ENCODE measurements at regions not wholly inside any gene's neighbourhood (a gene's known extent, or its start where the extent isn't known, plus 50 kb on each side); places are given as distances from the start of the nearest gene placed in this dataset.

- Histone ChIP-seq H3K27me3 (ENCODE audit: control insufficient read depth, low read length) (no peaks in the 10 kb centered on the region), H3K9me3 (ENCODE audit: control insufficient read depth, insufficient read depth, low read length) (no peaks in the 10 kb centered on the region), H3K36me3 (ENCODE audit: control insufficient read depth, low read length) (no peaks in the 10 kb centered on the region), H3F3A (ENCODE audit: control insufficient read depth, insufficient read depth) (no peaks in the 10 kb centered on the region), H3K9me2 (replicated peaks; ENCODE audit: control insufficient read depth, low read length) (no peaks in the 10 kb centered on the region), H3K79me2 (ENCODE audit: control insufficient read depth, low read length) (no peaks in the 10 kb centered on the region), H3K4me2 (ENCODE audit: low read length) (no peak overlapping the region), H3K4me1 (ENCODE audit: control insufficient read depth, low read length) (no peaks in the 10 kb centered on the region), H4K20me1 (ENCODE audit: control insufficient read depth, insufficient read depth, low read depth, low read length) (no peaks in the 10 kb centered on the region), H3K4me3 (ENCODE audit: low read length) (no peak overlapping the region), H3K27ac (ENCODE audit: low read depth, low read length) (no peak overlapping the region)
- no peak for TF ChIP-seq EZH2phosphoT487 (IDR thresholded peaks at IDR 0.05; ENCODE audit: borderline replicate concordance, low read length)
- TF ChIP-seq CTCF (IDR thresholded peaks at IDR 0.05; ENCODE audit: low read depth, low read length, poor library complexity, severe bottlenecking) = no peak
Measured at GRCh38 chr3:28076246-28076645, 165.2 kb upstream of the CMC1 start.

- Histone ChIP-seq H3K4me1 (ENCODE audit: control insufficient read depth, low read length) (no peaks in the 10 kb centered on the region), H3K4me2 (ENCODE audit: low read length) (no peak overlapping the region), H4K20me1 (ENCODE audit: control insufficient read depth, insufficient read depth, low read depth, low read length) (no peaks in the 10 kb centered on the region), H3K4me3 (ENCODE audit: low read length) (no peak overlapping the region), H3F3A (ENCODE audit: control insufficient read depth, insufficient read depth) (no peaks in the 10 kb centered on the region), H3K79me2 (ENCODE audit: control insufficient read depth, low read length) (no peaks in the 10 kb centered on the region), H3K9me2 (replicated peaks; ENCODE audit: control insufficient read depth, low read length) (no peaks in the 10 kb centered on the region), H3K27ac (ENCODE audit: low read depth, low read length) (no peak overlapping the region), H3K27me3 (ENCODE audit: control insufficient read depth, low read length) (no peaks in the 10 kb centered on the region), H3K36me3 (ENCODE audit: control insufficient read depth, low read length) (no peaks in the 10 kb centered on the region), H3K9me3 (ENCODE audit: control insufficient read depth, insufficient read depth, low read length) (no peaks in the 10 kb centered on the region)
- no peak for TF ChIP-seq CTCF (IDR thresholded peaks at IDR 0.05; ENCODE audit: low read depth, low read length, poor library complexity, severe bottlenecking)
- TF ChIP-seq EZH2phosphoT487 (IDR thresholded peaks at IDR 0.05; ENCODE audit: borderline replicate concordance, low read length) = no peak
Measured at GRCh38 chr3:28077572-28077971, 163.8 kb upstream of the CMC1 start.

- no peak overlapping the region for H3K4me3 ChIP-seq (ENCODE audit: low read length)
- TF ChIP-seq EZH2phosphoT487 (IDR thresholded peaks at IDR 0.05; ENCODE audit: borderline replicate concordance, low read length) (no peak), CTCF (IDR thresholded peaks at IDR 0.05; ENCODE audit: low read depth, low read length, poor library complexity, severe bottlenecking) (no peak)
- H3K4me2 ChIP-seq (ENCODE audit: low read length) = no peak overlapping the region
- H3K9me2 ChIP-seq (replicated peaks; ENCODE audit: control insufficient read depth, low read length) = no peaks in the 10 kb centered on the region
- no peaks in the 10 kb centered on the region for H3K4me1 ChIP-seq (ENCODE audit: control insufficient read depth, low read length)
- no peaks in the 10 kb centered on the region for H4K20me1 ChIP-seq (ENCODE audit: control insufficient read depth, insufficient read depth, low read depth, low read length)
- H3K27ac ChIP-seq (ENCODE audit: low read depth, low read length) = no peak overlapping the region
- H3K27me3 ChIP-seq (ENCODE audit: control insufficient read depth, low read length) = no peaks in the 10 kb centered on the region
- no peaks in the 10 kb centered on the region for H3K79me2 ChIP-seq (ENCODE audit: control insufficient read depth, low read length)
- H3F3A ChIP-seq (ENCODE audit: control insufficient read depth, insufficient read depth) = no peaks in the 10 kb centered on the region
- H3K36me3 ChIP-seq (ENCODE audit: control insufficient read depth, low read length) = no peaks in the 10 kb centered on the region
- H3K9me3 ChIP-seq (ENCODE audit: control insufficient read depth, insufficient read depth, low read length) = no peaks in the 10 kb centered on the region
Measured at GRCh38 chr3:28078536-28078935, 162.9 kb upstream of the CMC1 start.

GRCh38 chr3:28080716-28081115 lies 160.7 kb upstream of the CMC1 start:
- H3F3A ChIP-seq (ENCODE audit: control insufficient read depth, insufficient read depth) = no peaks in the 10 kb centered on the region
- H3K9me3 ChIP-seq (ENCODE audit: control insufficient read depth, insufficient read depth, low read length) = no peaks in the 10 kb centered on the region
- no peaks in the 10 kb centered on the region for H3K4me1 ChIP-seq (ENCODE audit: control insufficient read depth, low read length)
- TF ChIP-seq CTCF (IDR thresholded peaks at IDR 0.05; ENCODE audit: low read depth, low read length, poor library complexity, severe bottlenecking) (no peak), EZH2phosphoT487 (IDR thresholded peaks at IDR 0.05; ENCODE audit: borderline replicate concordance, low read length) (no peak)
- no peaks in the 10 kb centered on the region for H3K36me3 ChIP-seq (ENCODE audit: control insufficient read depth, low read length)
- H3K9me2 ChIP-seq (replicated peaks; ENCODE audit: control insufficient read depth, low read length) = no peaks in the 10 kb centered on the region
- no peaks in the 10 kb centered on the region for H4K20me1 ChIP-seq (ENCODE audit: control insufficient read depth, insufficient read depth, low read depth, low read length)
- no peak overlapping the region for H3K27ac ChIP-seq (ENCODE audit: low read depth, low read length)
- H3K27me3 ChIP-seq (ENCODE audit: control insufficient read depth, low read length) = no peaks in the 10 kb centered on the region
- H3K4me2 ChIP-seq (ENCODE audit: low read length) = no peak overlapping the region
- H3K79me2 ChIP-seq (ENCODE audit: control insufficient read depth, low read length) = no peaks in the 10 kb centered on the region
- no peak overlapping the region for H3K4me3 ChIP-seq (ENCODE audit: low read length)

Data from DOHH2 (cell line).